ENCODE measurements at regions not wholly inside any gene's neighbourhood (a gene's known extent, or its start where the extent isn't known, plus 50 kb on each side); places are given as distances from the start of the nearest gene placed in this dataset.

DNA sequence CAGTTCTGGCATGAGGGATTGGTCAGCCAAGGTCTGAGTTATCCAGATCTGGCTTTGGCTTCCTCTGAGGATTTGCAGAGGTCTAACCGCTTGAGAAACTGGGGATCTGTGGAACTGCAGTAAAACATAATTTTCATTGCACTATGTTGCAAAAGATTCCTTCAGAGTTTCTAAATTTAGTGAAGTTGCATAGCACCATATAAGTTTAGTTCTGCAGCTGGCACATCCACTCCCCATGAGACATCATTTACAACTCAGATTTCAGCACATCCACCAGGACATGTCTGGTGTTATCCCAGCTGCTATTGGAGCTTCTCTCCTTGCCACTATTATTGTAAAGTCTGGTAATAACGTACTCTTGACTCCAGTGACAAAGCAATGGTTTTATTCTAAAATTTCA, 181.5 kb downstream of the CWF19L2 start:
- H3K27ac ChIP-seq = no peak overlapping the region
- ATAC-seq (ENCODE audit: insufficient number of reproducible peaks, low FRiP score, low read depth) = no peak
- no peak overlapping the region for H3K4me3 ChIP-seq
- TF ChIP-seq, protein P1, sequence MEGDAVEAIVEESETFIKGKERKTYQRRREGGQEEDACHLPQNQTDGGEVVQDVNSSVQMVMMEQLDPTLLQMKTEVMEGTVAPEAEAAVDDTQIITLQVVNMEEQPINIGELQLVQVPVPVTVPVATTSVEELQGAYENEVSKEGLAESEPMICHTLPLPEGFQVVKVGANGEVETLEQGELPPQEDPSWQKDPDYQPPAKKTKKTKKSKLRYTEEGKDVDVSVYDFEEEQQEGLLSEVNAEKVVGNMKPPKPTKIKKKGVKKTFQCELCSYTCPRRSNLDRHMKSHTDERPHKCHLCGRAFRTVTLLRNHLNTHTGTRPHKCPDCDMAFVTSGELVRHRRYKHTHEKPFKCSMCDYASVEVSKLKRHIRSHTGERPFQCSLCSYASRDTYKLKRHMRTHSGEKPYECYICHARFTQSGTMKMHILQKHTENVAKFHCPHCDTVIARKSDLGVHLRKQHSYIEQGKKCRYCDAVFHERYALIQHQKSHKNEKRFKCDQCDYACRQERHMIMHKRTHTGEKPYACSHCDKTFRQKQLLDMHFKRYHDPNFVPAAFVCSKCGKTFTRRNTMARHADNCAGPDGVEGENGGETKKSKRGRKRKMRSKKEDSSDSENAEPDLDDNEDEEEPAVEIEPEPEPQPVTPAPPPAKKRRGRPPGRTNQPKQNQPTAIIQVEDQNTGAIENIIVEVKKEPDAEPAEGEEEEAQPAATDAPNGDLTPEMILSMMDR (IDR thresholded peaks at IDR 0.05) = no peak
- no peaks in the 10 kb centered on the region for H3K4me1 ChIP-seq (ENCODE audit: control insufficient read depth in 1 of 2, low read depth in 2 of 2)
- no peaks in the 10 kb centered on the region for H3K36me3 ChIP-seq
- no peaks in the 10 kb centered on the region for H3K9me3 ChIP-seq
- no peak for DNase-seq (ENCODE audit: low spot score)
- no peaks in the 10 kb centered on the region for H3K27me3 ChIP-seq (replicated peaks; ENCODE audit: insufficient read depth)

DNA sequence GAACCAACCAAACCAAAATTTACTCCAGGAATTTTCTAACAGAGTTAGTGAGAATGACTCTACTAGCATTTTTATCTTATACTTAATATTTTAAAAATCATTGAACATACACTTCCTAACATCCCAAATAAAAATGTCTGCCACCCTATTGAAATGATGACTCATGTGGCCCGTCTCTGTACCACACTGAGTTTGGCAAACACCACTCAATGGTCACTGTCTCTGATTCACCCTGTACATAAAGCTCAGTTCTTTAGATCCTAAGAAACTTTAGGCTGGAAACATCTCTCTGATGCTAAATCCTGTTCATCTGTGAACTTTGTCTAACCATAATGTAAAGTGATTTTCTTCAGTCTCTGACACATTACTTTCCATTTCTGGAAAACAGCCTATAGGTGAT, 182.0 kb downstream of the CWF19L2 start:
- DNase-seq (ENCODE audit: low spot score) = no peak
- no peak overlapping the region for H3K27ac ChIP-seq
- ATAC-seq (ENCODE audit: insufficient number of reproducible peaks, low FRiP score, low read depth) = no peak
- H3K4me1 ChIP-seq (ENCODE audit: control insufficient read depth in 1 of 2, low read depth in 2 of 2) = no peaks in the 10 kb centered on the region
- TF ChIP-seq, protein P1 (IDR thresholded peaks at IDR 0.05) = no peak
- no peaks in the 10 kb centered on the region for H3K27me3 ChIP-seq (replicated peaks; ENCODE audit: insufficient read depth)
- no peaks in the 10 kb centered on the region for H3K9me3 ChIP-seq
- H3K36me3 ChIP-seq = no peaks in the 10 kb centered on the region
- H3K4me3 ChIP-seq = no peak overlapping the region

DNA sequence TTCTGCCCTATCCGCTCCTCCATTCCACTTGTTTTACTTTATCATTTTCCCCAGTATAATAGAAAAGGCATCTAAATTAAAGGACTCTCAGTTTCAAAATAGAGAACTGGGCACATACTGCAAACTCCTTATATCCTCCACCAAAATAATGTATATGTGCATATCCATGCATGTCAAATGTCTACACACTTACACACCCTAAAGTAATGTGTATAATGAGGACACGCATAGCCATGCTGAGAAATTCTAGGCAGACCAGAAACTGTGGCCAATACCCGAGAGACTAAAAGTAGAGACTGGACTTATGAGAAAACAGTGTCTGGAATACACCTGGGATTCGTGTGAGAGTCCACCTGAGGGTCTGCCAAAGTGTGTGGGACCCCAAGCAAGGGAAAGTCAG, 183.5 kb downstream of the CWF19L2 start:
- DNase-seq (ENCODE audit: low spot score) = no peak
- no peaks in the 10 kb centered on the region for H3K36me3 ChIP-seq
- H3K9me3 ChIP-seq = no peaks in the 10 kb centered on the region
- H3K4me3 ChIP-seq = no peak overlapping the region
- TF ChIP-seq, protein P1 (IDR thresholded peaks at IDR 0.05) = no peak
- no peaks in the 10 kb centered on the region for H3K4me1 ChIP-seq (ENCODE audit: control insufficient read depth in 1 of 2, low read depth in 2 of 2)
- no peak for ATAC-seq (ENCODE audit: insufficient number of reproducible peaks, low FRiP score, low read depth)
- H3K27ac ChIP-seq = no peak overlapping the region
- H3K27me3 ChIP-seq (replicated peaks; ENCODE audit: insufficient read depth) = no peaks in the 10 kb centered on the region

DNA sequence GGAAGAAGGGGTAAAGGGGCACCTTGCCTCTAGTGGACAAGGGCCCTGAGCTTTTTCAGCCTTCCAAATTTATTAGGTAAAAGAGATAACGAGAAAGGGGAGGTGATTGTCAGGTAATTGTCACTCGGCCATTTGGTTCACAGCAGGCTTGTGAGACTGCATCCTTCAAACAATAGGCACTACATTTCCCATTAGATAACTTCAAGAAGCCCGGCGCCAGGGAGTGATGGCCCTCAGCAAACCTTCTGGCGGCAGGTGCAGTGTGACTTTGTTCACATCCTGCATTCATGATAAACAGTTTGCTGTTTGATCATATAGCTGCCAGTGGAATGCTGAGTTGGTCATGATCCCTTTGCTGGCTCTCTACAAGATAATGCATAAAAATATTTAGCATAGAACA, 185.1 kb downstream of the CWF19L2 start:
- H3K27me3 ChIP-seq (replicated peaks; ENCODE audit: insufficient read depth) = no peaks in the 10 kb centered on the region
- ATAC-seq (ENCODE audit: insufficient number of reproducible peaks, low FRiP score, low read depth) (no peak), DNase-seq (ENCODE audit: low spot score) (no peak)
- TF ChIP-seq, protein P1 (IDR thresholded peaks at IDR 0.05) = no peak
- no peak overlapping the region for H3K4me3 ChIP-seq
- H3K9me3 ChIP-seq = no peaks in the 10 kb centered on the region
- H3K36me3 ChIP-seq = no peaks in the 10 kb centered on the region
- no peaks in the 10 kb centered on the region for H3K4me1 ChIP-seq (ENCODE audit: control insufficient read depth in 1 of 2, low read depth in 2 of 2)
- no peak overlapping the region for H3K27ac ChIP-seq

DNA sequence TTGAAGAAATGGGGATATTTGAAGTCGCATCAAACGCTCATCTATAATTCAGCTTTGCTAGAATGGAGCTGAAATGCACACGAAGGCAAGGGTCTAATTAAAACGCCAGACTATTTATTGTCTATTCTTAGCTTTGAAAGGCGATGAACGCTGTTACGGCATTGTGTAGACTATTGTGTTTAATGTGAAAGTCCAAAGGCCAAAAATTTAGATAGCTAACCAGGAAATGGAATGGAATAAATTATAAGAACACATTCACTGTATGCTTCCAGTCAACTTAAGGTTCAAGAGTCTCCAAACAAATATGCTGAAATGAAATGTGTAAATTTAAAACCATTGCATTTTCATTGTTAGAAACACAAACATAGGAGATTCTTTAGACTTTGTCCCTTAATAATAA, 186.2 kb downstream of the CWF19L2 start:
- H3K9me3 ChIP-seq = no peaks in the 10 kb centered on the region
- DNase-seq (ENCODE audit: low spot score) = no peak
- no peak overlapping the region for H3K4me3 ChIP-seq
- TF ChIP-seq, protein P1 (IDR thresholded peaks at IDR 0.05) = no peak
- ATAC-seq (ENCODE audit: insufficient number of reproducible peaks, low FRiP score, low read depth) = no peak
- H3K36me3 ChIP-seq = no peaks in the 10 kb centered on the region
- no peaks in the 10 kb centered on the region for H3K4me1 ChIP-seq (ENCODE audit: control insufficient read depth in 1 of 2, low read depth in 2 of 2)
- no peaks in the 10 kb centered on the region for H3K27me3 ChIP-seq (replicated peaks; ENCODE audit: insufficient read depth)
- H3K27ac ChIP-seq = no peak overlapping the region
